B cell (primary cell): ENCODE measurements at regions not wholly inside any gene's neighbourhood (a gene's known extent, or its start where the extent isn't known, plus 50 kb on each side); places are given as distances from the start of the nearest gene placed in this dataset.

ENCODE experiments used
- CTCF ChIP-seq: fragments of 200-600 bp; IDR thresholded peaks from one replicate; pipeline ENCODE4 v1.8.0; 2022; ENCODE audit warnings: antibody characterized with exemption, mild to moderate bottlenecking
- EZH2 ChIP-seq: IDR thresholded peaks from 2 replicates; pipeline ENCODE4 v1.6.1; 2012; ENCODE audit warnings: borderline replicate concordance, low read depth, mild to moderate bottlenecking, moderate library complexity, low read length; ENCODE audit not compliant: insufficient read depth, poor library complexity, severe bottlenecking

- no peak for TF ChIP-seq CTCF
- no peak for TF ChIP-seq EZH2
Observed at GRCh38 chr3:28877912-28878311, 403.0 kb upstream of the RBMS3 start.
